ENCODE measurements at regions not wholly inside any gene's neighbourhood (a gene's known extent, or its start where the extent isn't known, plus 50 kb on each side); places are given as distances from the start of the nearest gene placed in this dataset.

DNA sequence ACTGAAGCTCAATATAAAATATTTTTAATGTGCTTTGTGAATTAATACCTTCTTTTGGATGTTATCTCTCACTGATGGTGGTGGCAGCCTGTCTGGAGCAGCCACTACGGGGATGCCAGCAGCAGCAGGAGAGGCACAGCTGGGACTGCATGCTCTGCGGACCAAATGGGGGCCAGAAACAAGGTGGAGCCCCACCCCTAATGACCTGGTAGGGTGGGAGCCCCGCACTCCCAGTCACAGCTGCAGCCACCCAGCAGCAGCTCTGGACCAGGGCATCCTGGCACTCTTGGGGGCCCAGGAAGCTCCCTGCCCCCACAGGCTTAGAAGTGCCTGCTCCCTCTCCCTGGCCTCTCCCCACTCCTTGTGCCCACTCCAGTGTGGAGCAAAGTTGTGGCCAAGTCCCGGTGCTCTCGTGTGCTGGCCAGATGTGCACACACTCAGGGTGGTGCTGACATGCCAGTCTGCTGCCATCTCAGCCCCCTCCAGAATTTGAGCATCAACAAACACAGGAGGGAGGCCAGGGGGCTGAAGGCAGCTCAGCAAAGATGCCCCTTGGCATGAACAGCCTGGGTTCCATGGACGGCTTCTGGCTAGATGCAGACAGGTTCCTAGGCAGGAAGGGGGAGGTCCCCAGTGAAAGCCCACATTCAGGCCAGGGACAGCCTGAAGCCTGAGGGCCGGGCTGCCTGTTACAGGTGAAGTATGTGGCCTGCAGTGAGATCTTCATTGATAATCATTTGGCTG is 696.7 kb upstream of the SLITRK5 start:
- in situ Hi-C loops (cut with MboI; ENCODE audit: low pct_unique_long_range_greater_than_20kb in 2 of 9, low sequenced_read_pairs in 9 of 9, unreplicated experiment in 9 of 9), result no loop called here
- 33 to 100% (median 89%) methylated on average over 1 to 3 of the region's 7 CpGs; no CpG with 5 or more reads in 3 of the 10 experiments for WGBS, 10 experiments
- ATAC-seq (replicated peaks in 6 of 8), result no peak

DNA sequence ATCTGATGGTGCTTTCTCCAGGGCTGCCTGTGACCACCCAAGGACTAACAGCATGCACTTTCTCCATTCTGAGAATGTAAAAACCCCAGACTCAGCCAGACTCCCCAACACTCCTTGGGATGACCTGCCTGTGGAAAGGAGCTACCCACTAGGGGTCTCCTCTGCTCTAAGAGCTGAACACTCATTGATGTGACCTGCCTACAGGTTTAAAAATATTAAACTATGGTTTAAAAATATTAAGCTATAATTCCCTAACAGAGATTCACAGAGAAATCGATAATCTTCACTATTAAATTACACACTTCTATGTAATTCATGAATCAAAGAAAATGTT is 696.2 kb upstream of the SLITRK5 start:
- in situ Hi-C loops (cut with MboI; ENCODE audit: low pct_unique_long_range_greater_than_20kb in 2 of 9, low sequenced_read_pairs in 9 of 9, unreplicated experiment in 9 of 9), result no loop called here
- ATAC-seq (replicated peaks in 6 of 8), result no peak
- H3K27ac ChIP-seq, result no peak overlapping the region
- WGBS, 10 experiments, result 8 to 100% (median 80%) methylated on average over 1 of the region's 1 CpG; no CpG with 5 or more reads in 1 of the 10 experiments
- no peaks in the 10 kb centered on the region for H3K4me1 ChIP-seq (replicated peaks in 1 of 2)
- no peak overlapping the region for H3K4me3 ChIP-seq

More for the DNA sequence above, 696.7 kb upstream of the SLITRK5 start:
- Histone ChIP-seq H3K4me1 (replicated peaks in 1 of 2) (no peaks in the 10 kb centered on the region), H3K27ac (no peak overlapping the region), H3K4me3 (no peak overlapping the region)

DNA sequence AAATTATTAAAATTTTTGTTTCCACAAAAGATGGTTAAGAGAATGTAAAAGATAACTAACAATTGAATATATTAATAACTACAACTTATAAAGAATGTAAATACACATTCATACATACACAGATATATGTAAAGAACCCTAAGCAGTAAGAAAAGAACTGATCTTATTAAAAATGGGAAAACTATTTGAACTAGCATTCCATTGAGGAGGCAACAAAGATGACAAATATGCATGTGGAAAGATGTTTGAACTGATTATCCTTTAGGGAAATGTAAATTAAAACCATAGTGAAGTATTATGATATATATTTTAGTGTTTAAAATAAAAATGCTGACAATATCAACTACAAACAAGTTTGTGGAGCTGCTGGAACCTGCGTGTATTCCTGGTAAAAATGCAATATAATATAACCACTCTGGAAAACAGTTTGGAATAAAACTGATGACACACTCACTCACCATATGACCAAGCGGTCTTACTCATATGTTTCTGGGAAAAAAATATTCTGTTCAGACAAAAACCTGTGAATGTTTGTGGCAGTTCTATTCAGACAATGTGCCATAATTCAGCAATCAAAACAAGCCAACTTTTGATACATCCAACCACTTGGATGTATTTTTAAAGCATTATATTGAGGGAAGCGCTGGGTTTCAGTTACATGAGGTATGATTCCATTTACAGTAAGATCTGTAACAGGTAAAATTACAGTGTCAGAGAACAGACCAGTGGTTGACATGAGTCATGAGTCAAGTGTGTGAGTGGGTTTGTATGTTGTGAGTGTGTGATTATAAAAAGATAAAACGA is 694.4 kb upstream of the SLITRK5 start:
- H3K27ac ChIP-seq, result no peak overlapping the region
- no peaks in the 10 kb centered on the region for H3K4me1 ChIP-seq (replicated peaks in 1 of 2)
- WGBS, 10 experiments, result 28 to 100% (median 81%) methylated on average over 1 to 4 of the region's 4 CpGs
- in situ Hi-C loops (cut with MboI; ENCODE audit: low pct_unique_long_range_greater_than_20kb in 2 of 9, low sequenced_read_pairs in 9 of 9, unreplicated experiment in 9 of 9), result no loop called here
- no peak for ATAC-seq (replicated peaks in 6 of 8)
- no peak overlapping the region for H3K4me3 ChIP-seq

DNA sequence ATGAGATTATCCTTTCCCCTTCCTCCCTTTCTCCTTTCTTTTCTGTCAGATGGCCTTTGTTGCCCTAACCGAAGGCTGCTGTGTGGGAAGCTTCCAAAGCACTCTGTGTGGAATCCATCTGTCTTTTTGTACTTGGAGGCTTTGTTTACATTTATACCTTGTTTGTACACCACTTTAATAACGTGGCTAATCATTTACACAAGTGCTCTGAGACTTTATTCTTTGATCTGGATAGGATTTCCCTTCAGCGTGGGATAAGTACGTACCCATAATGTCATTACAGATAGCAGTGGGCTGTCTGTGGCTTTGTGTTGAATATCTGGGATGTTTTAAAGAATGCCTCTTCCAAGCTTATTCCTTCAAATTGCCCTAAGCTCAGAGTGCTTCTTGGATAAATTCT is 684.7 kb upstream of the SLITRK5 start:
- in situ Hi-C loops (cut with MboI; ENCODE audit: low pct_unique_long_range_greater_than_20kb in 2 of 9, low sequenced_read_pairs in 9 of 9, unreplicated experiment in 9 of 9), result no loop called here
- ATAC-seq (replicated peaks in 6 of 8), result peak in 2 of 8 experiments; percentile 49 to 65

DNA sequence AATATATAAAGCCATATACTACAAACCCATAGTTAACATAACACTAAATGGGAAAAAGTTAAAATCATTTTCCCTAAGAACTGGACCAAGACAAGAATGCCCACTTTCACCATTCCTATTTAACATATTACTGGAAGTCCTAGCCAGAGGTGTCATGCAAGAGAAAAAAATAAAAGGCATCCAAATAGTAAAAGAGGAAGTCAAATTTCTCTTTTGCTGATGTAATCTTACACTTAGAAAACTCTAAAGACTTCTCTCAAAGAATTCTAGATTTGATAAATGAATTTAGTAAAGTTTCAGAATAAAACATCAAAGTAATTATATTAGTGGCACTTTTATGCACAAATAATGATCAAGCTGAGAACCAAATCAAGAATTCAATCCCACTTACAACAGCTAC is 678.9 kb upstream of the SLITRK5 start:
- no peak for ATAC-seq (replicated peaks in 6 of 8)
- Histone ChIP-seq H3K4me1 (replicated peaks in 1 of 2) (no peaks in the 10 kb centered on the region), H3K4me3 (no peak overlapping the region), H3K27ac (no peak overlapping the region)
- in situ Hi-C loops (cut with MboI; ENCODE audit: low pct_unique_long_range_greater_than_20kb in 2 of 9, low sequenced_read_pairs in 9 of 9, unreplicated experiment in 9 of 9), result no loop called here

More for the DNA sequence above, 684.7 kb upstream of the SLITRK5 start:
- WGBS, 10 experiments, result 0 to 54% (median 15%) methylated on average over 2 to 4 of the region's 4 CpGs
- H3K4me1 ChIP-seq (replicated peaks in 1 of 2), result peaks cover 0 to 3% of the 10 kb centered on the region in 2 donors
- no peak overlapping the region for H3K4me3 ChIP-seq
- no peak overlapping the region for H3K27ac ChIP-seq

DNA sequence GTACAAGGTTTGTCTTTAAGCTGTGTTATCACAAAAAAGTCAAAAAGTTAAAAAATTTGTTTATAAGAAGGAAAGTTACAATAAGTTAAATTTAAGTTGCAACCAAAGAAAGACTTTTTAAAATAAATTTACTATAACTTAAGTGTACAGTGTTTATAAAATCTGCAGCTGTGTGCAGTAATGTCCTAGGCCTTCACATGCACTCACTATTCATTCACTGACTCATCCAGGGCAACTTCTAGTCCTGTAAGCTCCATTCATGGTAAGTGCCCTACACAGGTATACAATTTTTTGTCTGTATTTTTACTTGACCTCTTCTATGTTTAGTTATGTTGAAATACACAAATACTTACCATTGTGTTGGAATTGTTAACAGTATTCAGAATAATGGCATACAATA is 667.9 kb upstream of the SLITRK5 start:
- no peak overlapping the region for H3K4me3 ChIP-seq
- no peaks in the 10 kb centered on the region for H3K4me1 ChIP-seq (replicated peaks in 1 of 2)
- in situ Hi-C loops (cut with MboI; ENCODE audit: low pct_unique_long_range_greater_than_20kb in 2 of 9, low sequenced_read_pairs in 9 of 9, unreplicated experiment in 9 of 9), result no loop called here
- no peak for ATAC-seq (replicated peaks in 6 of 8)
- no peak overlapping the region for H3K27ac ChIP-seq

DNA sequence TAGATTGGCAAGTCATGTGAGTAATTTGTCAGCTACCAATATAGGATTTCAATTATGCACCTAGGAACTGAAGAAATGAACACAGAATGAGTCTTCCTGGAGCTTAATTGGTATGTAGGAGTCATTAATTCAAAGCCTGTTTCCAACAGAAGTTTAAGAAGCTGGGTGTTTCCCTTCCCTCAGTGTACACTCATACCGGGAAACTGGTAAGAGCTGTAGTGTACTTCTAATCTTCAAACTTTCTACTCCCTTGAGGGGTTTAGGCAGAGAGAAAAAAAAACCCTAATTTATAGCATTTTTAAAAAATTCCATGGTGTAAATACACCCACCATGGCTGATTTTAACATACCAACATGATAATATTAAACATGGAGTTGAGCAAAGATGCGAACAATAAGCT is 665.7 kb upstream of the SLITRK5 start:
- in situ Hi-C loops (cut with MboI; ENCODE audit: low pct_unique_long_range_greater_than_20kb in 2 of 9, low sequenced_read_pairs in 9 of 9, unreplicated experiment in 9 of 9), result no loop called here
- Histone ChIP-seq H3K27ac (no peak overlapping the region), H3K4me3 (no peak overlapping the region), H3K4me1 (replicated peaks in 1 of 2) (no peaks in the 10 kb centered on the region)
- 39 to 100% (median 92%) methylated on average over 1 to 2 of the region's 2 CpGs; no CpG with 5 or more reads in 1 of the 10 experiments for WGBS, 10 experiments
- ATAC-seq (replicated peaks in 6 of 8), result no peak

DNA sequence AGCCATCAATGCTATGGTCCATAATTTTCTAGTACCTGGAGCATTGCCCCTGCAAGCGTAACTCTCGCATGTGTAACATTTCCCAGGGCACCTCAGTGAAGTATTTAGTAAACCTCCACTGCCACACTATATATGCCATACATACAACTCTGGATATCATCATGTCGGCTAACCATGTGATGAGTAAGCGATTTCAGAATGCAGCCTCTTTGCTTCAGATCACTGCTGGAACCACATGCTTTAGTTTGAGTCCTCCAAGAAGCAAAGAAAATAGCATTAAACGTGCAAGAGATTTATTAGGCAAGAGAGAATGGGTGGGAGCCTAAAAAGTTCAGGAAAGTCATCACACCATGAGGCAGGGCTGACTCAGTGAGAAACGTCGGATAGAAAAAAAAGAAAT is 635.6 kb upstream of the SLITRK5 start:
- WGBS, 10 experiments, result 25 to 96% (median 86%) methylated on average over 4 to 7 of the region's 7 CpGs
- H3K4me1 ChIP-seq (replicated peaks in 1 of 2), result peaks cover 0 to 2% of the 10 kb centered on the region in 2 donors
- in situ Hi-C loops (cut with MboI; ENCODE audit: low pct_unique_long_range_greater_than_20kb in 2 of 9, low sequenced_read_pairs in 9 of 9, unreplicated experiment in 9 of 9), result no loop called here
- no peak overlapping the region for H3K27ac ChIP-seq
- ATAC-seq (replicated peaks in 6 of 8), result no peak
- no peak overlapping the region for H3K4me3 ChIP-seq

DNA sequence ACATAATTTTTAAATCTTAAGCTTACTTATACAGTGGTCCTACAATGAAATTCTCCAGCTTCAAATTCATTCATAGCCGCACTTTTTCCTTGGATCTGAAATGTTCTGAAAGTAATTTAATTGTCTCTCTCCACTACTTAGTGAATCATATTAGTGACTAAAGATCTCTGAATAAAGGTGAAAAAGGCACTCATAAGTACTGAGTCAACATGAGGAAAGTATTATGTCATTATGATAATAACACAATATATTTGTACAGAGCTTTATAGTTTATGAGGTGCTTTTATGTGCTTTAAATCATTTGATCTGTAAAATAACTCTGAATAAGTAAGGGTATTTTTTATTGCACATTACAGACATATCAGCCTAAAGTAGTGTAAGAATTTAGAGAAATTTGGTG is 628.2 kb upstream of the SLITRK5 start:
- no peak overlapping the region for H3K27ac ChIP-seq
- WGBS, 10 experiments, result 20 to 100% (median 68%) methylated on average over 1 of the region's 1 CpG; no CpG with 5 or more reads in 4 of the 10 experiments
- no peak overlapping the region for H3K4me3 ChIP-seq
- H3K4me1 ChIP-seq (replicated peaks in 1 of 2), result no peaks in the 10 kb centered on the region
- peak in 3 of 8 experiments; percentile 65 to 78 (median 78) for ATAC-seq (replicated peaks in 6 of 8)
- in situ Hi-C loops (cut with MboI; ENCODE audit: low pct_unique_long_range_greater_than_20kb in 2 of 9, low sequenced_read_pairs in 9 of 9, unreplicated experiment in 9 of 9), result no loop called here

DNA sequence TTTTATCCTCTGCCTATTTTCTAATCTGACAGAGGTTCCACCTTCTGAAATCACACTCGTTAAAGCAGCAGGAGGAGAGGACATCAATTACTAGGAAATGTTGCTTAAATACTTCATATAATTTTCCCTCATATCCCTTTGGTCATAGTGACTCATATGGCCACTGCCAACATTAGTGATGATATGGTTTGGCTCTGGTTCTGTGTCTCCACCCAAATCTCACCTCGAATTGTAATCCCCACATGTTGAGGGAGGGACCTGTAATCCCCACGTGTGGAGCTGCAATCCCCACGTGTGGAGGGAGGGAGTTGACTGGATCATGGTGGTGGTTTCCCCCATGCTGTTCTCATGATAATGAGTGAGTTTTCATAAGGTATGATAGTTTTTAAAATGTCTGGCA is 618.4 kb upstream of the SLITRK5 start:
- ATAC-seq (replicated peaks in 6 of 8), result no peak
- Histone ChIP-seq H3K27ac (no peak overlapping the region), H3K4me3 (no peak overlapping the region), H3K4me1 (replicated peaks in 1 of 2) (no peaks in the 10 kb centered on the region)
- 0 to 100% (median 91%) methylated on average over 1 to 2 of the region's 4 CpGs; no CpG with 5 or more reads in 2 of the 10 experiments for WGBS, 10 experiments
- in situ Hi-C loops (cut with MboI; ENCODE audit: low pct_unique_long_range_greater_than_20kb in 2 of 9, low sequenced_read_pairs in 9 of 9, unreplicated experiment in 9 of 9), result no loop called here

DNA sequence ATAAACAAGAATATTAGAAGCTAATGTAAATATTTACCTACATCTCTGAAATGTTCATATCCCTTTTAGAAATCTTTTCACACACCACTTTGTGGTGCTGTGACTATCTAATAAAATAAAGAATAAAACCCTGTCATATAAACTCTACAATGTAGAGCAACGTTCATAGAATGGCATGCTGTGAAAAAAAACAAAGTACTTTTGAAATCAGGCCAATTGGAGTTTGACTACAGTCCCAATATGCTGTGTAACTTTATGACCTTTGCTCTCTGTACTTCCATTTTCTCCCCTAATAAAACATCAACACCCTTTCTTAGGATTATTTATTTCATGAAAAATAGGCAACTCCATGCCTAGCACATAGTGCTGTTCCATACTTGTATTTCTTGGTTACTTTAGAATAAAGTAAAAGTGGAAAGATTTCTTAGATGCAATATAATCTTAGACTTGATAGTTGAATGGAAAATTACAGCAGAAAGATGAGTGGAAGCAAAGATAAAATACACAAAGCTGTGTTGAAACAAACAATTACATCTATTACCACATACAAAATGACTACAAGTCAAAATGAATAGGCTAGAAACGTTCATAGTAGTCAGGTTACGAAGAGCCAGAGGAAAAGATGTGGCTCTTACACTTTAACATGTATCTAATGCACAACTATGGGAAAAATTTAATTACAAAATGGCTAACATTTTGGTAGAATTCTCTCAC is 613.2 kb upstream of the SLITRK5 start:
- Histone ChIP-seq H3K4me3 (no peak overlapping the region), H3K4me1 (replicated peaks in 1 of 2) (no peaks in the 10 kb centered on the region), H3K27ac (no peak overlapping the region)
- in situ Hi-C loops (cut with MboI; ENCODE audit: low pct_unique_long_range_greater_than_20kb in 2 of 9, low sequenced_read_pairs in 9 of 9, unreplicated experiment in 9 of 9), result no loop called here
- 0 to 95% (median 68%) methylated on average over 1 to 3 of the region's 3 CpGs for WGBS, 10 experiments
- no peak for ATAC-seq (replicated peaks in 6 of 8)

DNA sequence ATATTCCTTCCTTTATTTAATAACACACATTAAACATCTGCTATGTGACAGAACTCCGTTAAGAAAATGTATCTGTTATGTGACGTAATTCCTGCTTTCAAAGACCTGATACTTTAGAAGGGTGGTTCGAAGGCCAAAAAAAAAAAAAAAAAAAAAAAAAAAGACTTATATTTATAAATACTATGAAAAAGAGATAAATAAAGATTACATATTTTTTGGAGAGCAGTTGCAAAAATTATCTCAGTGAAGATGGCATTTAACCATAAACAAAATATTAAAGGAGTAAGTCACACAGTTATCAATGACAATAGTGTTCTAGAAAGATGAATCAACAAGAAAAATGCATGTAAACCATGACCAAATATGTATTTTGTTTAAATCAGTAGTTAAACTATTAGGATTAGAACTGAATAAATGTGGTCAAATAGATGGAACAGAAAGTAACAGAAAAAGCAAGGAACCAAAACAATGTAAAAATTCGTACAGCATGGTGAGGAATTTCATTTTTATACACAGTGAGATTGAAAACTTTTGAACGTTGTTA is 612.3 kb upstream of the SLITRK5 start:
- ATAC-seq (replicated peaks in 6 of 8), result no peak
- Histone ChIP-seq H3K4me3 (no peak overlapping the region), H3K4me1 (replicated peaks in 1 of 2) (no peaks in the 10 kb centered on the region), H3K27ac (no peak overlapping the region)
- in situ Hi-C loops (cut with MboI; ENCODE audit: low pct_unique_long_range_greater_than_20kb in 2 of 9, low sequenced_read_pairs in 9 of 9, unreplicated experiment in 9 of 9), result no loop called here
- WGBS, 10 experiments, result 9 to 100% (median 66%) methylated on average over 1 to 5 of the region's 5 CpGs
